PFSK-1 (cell line): ENCODE measurements at regions not wholly inside any gene's neighbourhood (a gene's known extent, or its start where the extent isn't known, plus 50 kb on each side); places are given as distances from the start of the nearest gene placed in this dataset.

Experiments
- POLR2AphosphoS5 ChIP-seq: IDR thresholded peaks from 2 replicates; pipeline ENCODE4 v1.6.1; 2012; ENCODE audit warnings: low read depth, mild to moderate bottlenecking, control low read depth, low read length, moderate library complexity
- SIN3A ChIP-seq: IDR thresholded peaks from 2 replicates; pipeline ENCODE4 v1.6.1; 2012; ENCODE audit warnings: mild to moderate bottlenecking, low read length, moderate library complexity, borderline replicate concordance; ENCODE audit not compliant: insufficient read depth
- TF ChIP-seq, protein P1 (sequence below), 2 experiments: IDR thresholded peaks; 2 replicates each; pipeline versions ENCODE4 v1.6.1 to v1.8.0; 2011 to 2012; ENCODE audit warnings: low read depth in 2 of 2, low read length in 2 of 2, control low read depth in 1 of 2, inconsistent platforms in 1 of 2, mild to moderate bottlenecking in 1 of 2, moderate library complexity in 1 of 2; ENCODE audit not compliant: insufficient read depth in 1 of 2

GRCh38 chr5:72723581-72723980 is 92.9 kb upstream of the TNPO1 start:
- TF ChIP-seq, protein P1, sequence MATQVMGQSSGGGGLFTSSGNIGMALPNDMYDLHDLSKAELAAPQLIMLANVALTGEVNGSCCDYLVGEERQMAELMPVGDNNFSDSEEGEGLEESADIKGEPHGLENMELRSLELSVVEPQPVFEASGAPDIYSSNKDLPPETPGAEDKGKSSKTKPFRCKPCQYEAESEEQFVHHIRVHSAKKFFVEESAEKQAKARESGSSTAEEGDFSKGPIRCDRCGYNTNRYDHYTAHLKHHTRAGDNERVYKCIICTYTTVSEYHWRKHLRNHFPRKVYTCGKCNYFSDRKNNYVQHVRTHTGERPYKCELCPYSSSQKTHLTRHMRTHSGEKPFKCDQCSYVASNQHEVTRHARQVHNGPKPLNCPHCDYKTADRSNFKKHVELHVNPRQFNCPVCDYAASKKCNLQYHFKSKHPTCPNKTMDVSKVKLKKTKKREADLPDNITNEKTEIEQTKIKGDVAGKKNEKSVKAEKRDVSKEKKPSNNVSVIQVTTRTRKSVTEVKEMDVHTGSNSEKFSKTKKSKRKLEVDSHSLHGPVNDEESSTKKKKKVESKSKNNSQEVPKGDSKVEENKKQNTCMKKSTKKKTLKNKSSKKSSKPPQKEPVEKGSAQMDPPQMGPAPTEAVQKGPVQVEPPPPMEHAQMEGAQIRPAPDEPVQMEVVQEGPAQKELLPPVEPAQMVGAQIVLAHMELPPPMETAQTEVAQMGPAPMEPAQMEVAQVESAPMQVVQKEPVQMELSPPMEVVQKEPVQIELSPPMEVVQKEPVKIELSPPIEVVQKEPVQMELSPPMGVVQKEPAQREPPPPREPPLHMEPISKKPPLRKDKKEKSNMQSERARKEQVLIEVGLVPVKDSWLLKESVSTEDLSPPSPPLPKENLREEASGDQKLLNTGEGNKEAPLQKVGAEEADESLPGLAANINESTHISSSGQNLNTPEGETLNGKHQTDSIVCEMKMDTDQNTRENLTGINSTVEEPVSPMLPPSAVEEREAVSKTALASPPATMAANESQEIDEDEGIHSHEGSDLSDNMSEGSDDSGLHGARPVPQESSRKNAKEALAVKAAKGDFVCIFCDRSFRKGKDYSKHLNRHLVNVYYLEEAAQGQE (IDR thresholded peaks at IDR 0.05; ENCODE audit: insufficient read depth in 1 of 2, low read depth in 2 of 2, low read length in 2 of 2) = no peak
- TF ChIP-seq SIN3A = no peak
- TF ChIP-seq POLR2AphosphoS5 = no peak
